ENCODE measurements at regions not wholly inside any gene's neighbourhood (a gene's known extent, or its start where the extent isn't known, plus 50 kb on each side); places are given as distances from the start of the nearest gene placed in this dataset.

- H3K4me1 ChIP-seq (ENCODE audit: low read depth): no peaks in the 10 kb centered on the region
- TF ChIP-seq, protein P1, sequence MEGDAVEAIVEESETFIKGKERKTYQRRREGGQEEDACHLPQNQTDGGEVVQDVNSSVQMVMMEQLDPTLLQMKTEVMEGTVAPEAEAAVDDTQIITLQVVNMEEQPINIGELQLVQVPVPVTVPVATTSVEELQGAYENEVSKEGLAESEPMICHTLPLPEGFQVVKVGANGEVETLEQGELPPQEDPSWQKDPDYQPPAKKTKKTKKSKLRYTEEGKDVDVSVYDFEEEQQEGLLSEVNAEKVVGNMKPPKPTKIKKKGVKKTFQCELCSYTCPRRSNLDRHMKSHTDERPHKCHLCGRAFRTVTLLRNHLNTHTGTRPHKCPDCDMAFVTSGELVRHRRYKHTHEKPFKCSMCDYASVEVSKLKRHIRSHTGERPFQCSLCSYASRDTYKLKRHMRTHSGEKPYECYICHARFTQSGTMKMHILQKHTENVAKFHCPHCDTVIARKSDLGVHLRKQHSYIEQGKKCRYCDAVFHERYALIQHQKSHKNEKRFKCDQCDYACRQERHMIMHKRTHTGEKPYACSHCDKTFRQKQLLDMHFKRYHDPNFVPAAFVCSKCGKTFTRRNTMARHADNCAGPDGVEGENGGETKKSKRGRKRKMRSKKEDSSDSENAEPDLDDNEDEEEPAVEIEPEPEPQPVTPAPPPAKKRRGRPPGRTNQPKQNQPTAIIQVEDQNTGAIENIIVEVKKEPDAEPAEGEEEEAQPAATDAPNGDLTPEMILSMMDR (IDR thresholded peaks at IDR 0.05): no peak
- DNase-seq (peak in 1 of 3 donors; percentile 32), ATAC-seq (no peak)
- no peak overlapping the region for H3K4me3 ChIP-seq
- no peaks in the 10 kb centered on the region for H3K36me3 ChIP-seq (ENCODE audit: low read depth)
- intact Hi-C loops (cut with DNase I, micrococcal nuclease): no loop called here
- peaks cover 26% of the 10 kb centered on the region for H3K9me3 ChIP-seq
Measured at GRCh38 chr18:1954583-1955312, 616.6 kb downstream of the METTL4 start.

DNA sequence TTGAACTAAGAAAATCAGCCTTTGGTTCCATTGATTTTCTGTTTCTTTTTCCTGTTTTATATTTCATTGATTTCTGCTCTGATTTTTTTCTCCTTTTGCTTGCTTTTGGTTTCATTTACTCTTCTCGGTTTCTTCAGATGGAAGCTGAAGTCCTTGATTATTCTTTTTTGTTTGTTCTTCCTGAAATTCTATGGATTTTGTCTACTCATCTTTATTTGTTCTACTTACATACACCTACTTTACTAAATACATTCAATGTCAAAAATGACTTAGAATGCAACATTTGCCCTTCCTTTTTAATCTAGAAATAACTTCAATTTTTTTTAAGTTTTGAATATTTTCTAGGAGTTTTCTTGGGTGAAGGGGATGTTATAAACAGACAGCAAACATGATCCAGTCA, 612.5 kb downstream of the METTL4 start:
- TF ChIP-seq, protein P1 (IDR thresholded peaks at IDR 0.05): no peak
- intact Hi-C loops (cut with DNase I, micrococcal nuclease): no loop called here
- Histone ChIP-seq H3K4me3 (no peak overlapping the region), H3K36me3 (ENCODE audit: low read depth) (no peaks in the 10 kb centered on the region), H3K9me3 (peaks cover 29% of the 10 kb centered on the region), H3K4me1 (ENCODE audit: low read depth) (no peaks in the 10 kb centered on the region)
- ATAC-seq: no peak
- DNase-seq: no peak

GRCh38 chr18:1965016-1965415, 606.3 kb downstream of the METTL4 start:
- no peak for ATAC-seq
- H3K4me1 ChIP-seq (ENCODE audit: low read depth): no peaks in the 10 kb centered on the region
- no peaks in the 10 kb centered on the region for H3K36me3 ChIP-seq (ENCODE audit: low read depth)
- H3K9me3 ChIP-seq: peaks cover 12% of the 10 kb centered on the region
- intact Hi-C loops (cut with DNase I, micrococcal nuclease): no loop called here
- TF ChIP-seq, protein P1 (IDR thresholded peaks at IDR 0.05): no peak
- H3K4me3 ChIP-seq: no peak overlapping the region
- DNase-seq: no peak

- Histone ChIP-seq H3K9me3 (peaks cover 15% of the 10 kb centered on the region), H3K4me3 (no peak overlapping the region), H3K4me1 (ENCODE audit: low read depth) (no peaks in the 10 kb centered on the region), H3K36me3 (ENCODE audit: low read depth) (no peaks in the 10 kb centered on the region)
- intact Hi-C loops (cut with DNase I, micrococcal nuclease): no loop called here
- TF ChIP-seq, protein P1 (IDR thresholded peaks at IDR 0.05): no peak
- ATAC-seq (no peak), DNase-seq (no peak)
Measured at GRCh38 chr18:1965541-1965940, 605.8 kb downstream of the METTL4 start.

DNA sequence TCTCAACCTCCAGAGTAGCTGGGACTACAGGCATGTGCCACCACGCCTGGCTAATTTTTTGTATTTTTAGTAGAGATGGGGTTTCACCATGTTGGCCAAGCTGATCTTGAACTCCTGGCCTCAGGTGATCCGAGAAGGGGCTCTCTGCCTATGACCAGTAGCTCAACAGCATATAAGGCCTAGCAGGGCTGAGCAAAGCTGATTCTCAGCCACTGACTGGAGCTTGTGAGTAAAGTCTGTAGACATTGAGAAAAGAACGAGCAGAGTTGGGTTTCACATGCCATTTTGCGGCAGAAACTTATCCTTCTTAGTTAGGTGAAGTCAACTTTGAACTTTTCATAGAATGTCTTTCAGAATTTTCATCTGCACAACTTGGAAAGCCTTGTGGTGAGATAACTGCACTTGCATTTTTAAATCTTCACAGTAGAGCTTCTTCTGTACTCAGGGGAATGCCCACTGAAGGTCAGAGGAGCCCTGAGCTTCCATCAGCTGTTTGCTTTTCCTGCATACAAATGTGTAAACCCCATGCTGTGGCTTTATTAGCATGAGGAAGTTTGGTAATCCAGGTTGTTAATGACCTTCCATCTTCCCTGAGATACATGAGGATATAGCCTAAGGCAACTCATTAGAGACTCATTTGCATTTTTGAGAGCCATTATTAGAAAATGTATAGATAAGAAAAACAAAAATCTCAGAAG, 602.4 kb downstream of the METTL4 start:
- ATAC-seq (no peak), DNase-seq (no peak)
- Histone ChIP-seq H3K4me1 (ENCODE audit: low read depth) (no peaks in the 10 kb centered on the region), H3K36me3 (ENCODE audit: low read depth) (no peaks in the 10 kb centered on the region), H3K4me3 (no peak overlapping the region), H3K9me3 (peaks cover 16% of the 10 kb centered on the region)
- intact Hi-C loops (cut with DNase I, micrococcal nuclease): no loop called here
- TF ChIP-seq, protein P1 (IDR thresholded peaks at IDR 0.05): no peak

All from mucosa of descending colon (tissue), 3 donors.